H1 (cell line): ENCODE measurements at regions not wholly inside any gene's neighbourhood (a gene's known extent, or its start where the extent isn't known, plus 50 kb on each side); places are given as distances from the start of the nearest gene placed in this dataset.

Experiments
- CTCF ChIA-PET: fragments of 300-600 bp; sonication (Branson Sonifier 250); formaldehyde crosslinking; loops from one replicate; lab custom pipeline; 2021; ENCODE audit not compliant: partially characterized antibody; lab: Charles Lee
- POLR2A ChIA-PET: fragments of 300-600 bp; sonication (Branson Sonifier 250); formaldehyde crosslinking; loops from one replicate; lab custom pipeline; 2021; ENCODE audit warnings: inconsistent platforms; ENCODE audit not compliant: partially characterized antibody; lab: Charles Lee
- DNase-seq, 2 experiments: peaks; one replicate each; pipeline versions ENCODE4 v3.0.0 to v3.0.0-alpha.2; 2010 to 2022; ENCODE audit warnings: low spot score in 2 of 2, low read depth in 1 of 2, mixed read lengths in 1 of 2
- FAIRE-seq: peaks from 2 replicates; lab custom pipeline; 2011; peaks lifted over from hg19 to GRCh38; lab: Jason Lieb, UNC
- H2AFZ ChIP-seq: 2 replicates; pipeline ENCODE4 v1.8.1; 2012; ENCODE audit warnings: low read length, inconsistent platforms
- H2AK5ac ChIP-seq: 2 replicates; pipeline ENCODE4 v1.6.1; 2013; ENCODE audit warnings: low read depth, low read length
- H2BK120ac ChIP-seq: replicated peaks from 2 replicates; pipeline ENCODE3; 2013; ENCODE audit warnings: low read depth, low read length, inconsistent platforms
- H2BK12ac ChIP-seq: 2 replicates; pipeline ENCODE4 v1.6.1; 2013; ENCODE audit warnings: low read depth, low read length
- H2BK15ac ChIP-seq: 2 replicates; pipeline ENCODE4 v1.6.1; 2013; ENCODE audit warnings: low read length
- H2BK20ac ChIP-seq: 2 replicates; pipeline ENCODE4 v1.6.1; 2013; ENCODE audit warnings: low read length
- H2BK5ac ChIP-seq: 2 replicates; pipeline ENCODE4 v1.6.1; 2013; ENCODE audit warnings: low read depth, low read length
- H3K14ac ChIP-seq: 2 replicates; pipeline ENCODE4 v1.6.1; 2013; ENCODE audit warnings: inconsistent platforms; ENCODE audit not compliant: insufficient read length
- H3K18ac ChIP-seq: 2 replicates; pipeline ENCODE4 v1.6.1; 2013; ENCODE audit warnings: low read length; ENCODE audit errors: extremely low read depth
- H3K23ac ChIP-seq: 2 replicates; pipeline ENCODE4 v1.6.1; 2013; ENCODE audit warnings: inconsistent platforms; ENCODE audit not compliant: insufficient read length
- H3K23me2 ChIP-seq: 2 replicates; pipeline ENCODE4 v1.6.1; 2013; ENCODE audit warnings: low read depth, low read length
- H3K27ac ChIP-seq: 2 replicates; pipeline ENCODE4 v1.6.1; 2011; ENCODE audit warnings: low read depth, low read length, inconsistent platforms
- H3K27me3 ChIP-seq, 4 experiments: replicated peaks in 1 of 4; 1 replicate in 1 of 4; 2 replicates in 3 of 4; pipeline versions ENCODE4 v1.6.1 to v1.8.1; 2011 to 2013; ENCODE audit warnings: low read length in 3 of 4, mild to moderate bottlenecking in 3 of 4, inconsistent platforms in 2 of 4, mixed read lengths in 2 of 4, moderate library complexity in 1 of 4; ENCODE audit not compliant: control insufficient read depth in 3 of 4, insufficient read depth in 3 of 4; ENCODE audit errors: extremely low read depth in 1 of 4
- H3K36me3 ChIP-seq, 4 experiments: 2 replicates each; pipeline versions ENCODE4 v1.6.1 to v1.8.1; 2011 to 2013; ENCODE audit warnings: mild to moderate bottlenecking in 4 of 4, low read length in 3 of 4, moderate library complexity in 2 of 4, control low read depth in 1 of 4, inconsistent platforms in 1 of 4; ENCODE audit not compliant: insufficient read depth in 4 of 4, control insufficient read depth in 2 of 4
- H3K4ac ChIP-seq: replicated peaks from 2 replicates; pipeline ENCODE3; 2013; ENCODE audit warnings: low read length, low read depth, mixed read lengths, inconsistent platforms; ENCODE audit not compliant: insufficient read length
- H3K4me1 ChIP-seq, 4 experiments: replicated peaks in 1 of 4; 1 replicate in 1 of 4; 2 replicates in 3 of 4; pipeline versions ENCODE4 v1.6.1 to v1.8.1; 2011 to 2013; ENCODE audit warnings: low read length in 3 of 4, inconsistent platforms in 2 of 4, mixed read lengths in 1 of 4; ENCODE audit not compliant: insufficient read depth in 4 of 4, control insufficient read depth in 3 of 4
- H3K4me2 ChIP-seq, 2 experiments: 2 replicates each; pipeline versions ENCODE4 v1.6.1 to v1.8.1; 2011 to 2013; ENCODE audit warnings: low read depth in 2 of 2, low read length in 2 of 2, control low read depth in 1 of 2, inconsistent platforms in 1 of 2, mild to moderate bottlenecking in 1 of 2; ENCODE audit not compliant: insufficient read depth in 1 of 2
- H3K4me3 ChIP-seq, 4 experiments: fragments of 200-600, 300-600 bp in 1 of 4; sonication (generic), shearing (Covaris generic), sonication (Bioruptor Twin) in 1 of 4; 2 replicates each; pipeline versions ENCODE4 v1.5.1 to v1.8.1; 2011 to 2016; ENCODE audit warnings: low read length in 4 of 4, low read depth in 3 of 4, control low read depth in 2 of 4, inconsistent platforms in 2 of 4, mild to moderate bottlenecking in 2 of 4, mixed read lengths in 1 of 4, moderate library complexity in 1 of 4; ENCODE audit not compliant: insufficient read depth in 2 of 4; ENCODE audit errors: extremely low read depth in 1 of 4
- H3K56ac ChIP-seq: replicated peaks from 2 replicates; pipeline ENCODE3; 2013; ENCODE audit warnings: low read depth, mild to moderate bottlenecking, mixed read lengths, low read length, inconsistent platforms; ENCODE audit not compliant: insufficient read length
- H3K79me1 ChIP-seq: 2 replicates; pipeline ENCODE4 v1.6.1; 2013; ENCODE audit warnings: low read depth, low read length, control low read depth
- H3K79me2 ChIP-seq, 2 experiments: 2 replicates each; pipeline versions ENCODE4 v1.6.1 to v1.8.1; 2012 to 2013; ENCODE audit warnings: low read length in 2 of 2, mild to moderate bottlenecking in 2 of 2, inconsistent platforms in 1 of 2; ENCODE audit not compliant: insufficient read depth in 2 of 2, control insufficient read depth in 1 of 2
- H3K9ac ChIP-seq, 4 experiments: replicated peaks in 1 of 4; 1 replicate in 1 of 4; 2 replicates in 3 of 4; pipeline versions ENCODE4 v1.6.1 to v1.8.1; 2011 to 2013; ENCODE audit warnings: low read depth in 3 of 4, low read length in 3 of 4, control low read depth in 2 of 4, mild to moderate bottlenecking in 2 of 4, moderate library complexity in 2 of 4, inconsistent platforms in 1 of 4; ENCODE audit errors: extremely low read depth in 1 of 4
- H3K9me3 ChIP-seq, 2 experiments: 2 replicates each; pipeline versions ENCODE4 v1.6.1 to v1.8.1; 2012 to 2013; ENCODE audit warnings: mild to moderate bottlenecking in 2 of 2, moderate library complexity in 2 of 2, control low read depth in 1 of 2, inconsistent platforms in 1 of 2, low read depth in 1 of 2, low read length in 1 of 2, mixed read lengths in 1 of 2; ENCODE audit not compliant: insufficient read depth in 2 of 2
- H4K20me1 ChIP-seq, 2 experiments: replicated peaks in 1 of 2; 2 replicates each; pipeline versions ENCODE3 to v1.8.1; 2011 to 2013; ENCODE audit warnings: inconsistent platforms in 2 of 2, low read length in 2 of 2, mild to moderate bottlenecking in 1 of 2; ENCODE audit not compliant: insufficient read depth in 2 of 2, control insufficient read depth in 1 of 2
- H4K5ac ChIP-seq: 2 replicates; pipeline ENCODE4 v1.6.1; 2013; ENCODE audit warnings: low read length, low read depth, mixed read lengths, inconsistent platforms; ENCODE audit not compliant: insufficient read length
- H4K8ac ChIP-seq: 2 replicates; pipeline ENCODE4 v1.8.0; 2013; ENCODE audit warnings: mild to moderate bottlenecking, moderate library complexity, low read length, inconsistent platforms; ENCODE audit not compliant: insufficient read depth; ENCODE audit errors: extremely low read depth
- H4K91ac ChIP-seq: replicated peaks from 2 replicates; pipeline ENCODE3; 2013; ENCODE audit warnings: low read length, mixed read lengths, inconsistent platforms; ENCODE audit not compliant: insufficient read length
- ASH2L ChIP-seq: fragments of 200-600, 300-600 bp; sonication (generic); IDR thresholded peaks from one replicate; pipeline ENCODE4 v1.7.1; 2017; ENCODE audit warnings: low read length
- BCL11A ChIP-seq, 2 experiments: IDR thresholded peaks; one replicate each; pipeline ENCODE4 v1.6.1; 2011; ENCODE audit warnings: low read depth in 2 of 2, low read length in 2 of 2, mild to moderate bottlenecking in 2 of 2
- CBX5 ChIP-seq: fragments of 300-800, 300-1000 bp; sonication (generic); IDR thresholded peaks from 2 replicates; pipeline ENCODE4 v1.7.1; 2016; ENCODE audit warnings: antibody characterized with exemption, low read length, low read depth
- CBX8 ChIP-seq: fragments of 300-800, 300-1000 bp; sonication (generic); IDR thresholded peaks from 2 replicates; pipeline ENCODE4 v1.7.1; 2016; ENCODE audit warnings: low read depth, low read length, borderline replicate concordance
- CHD1 ChIP-seq: IDR thresholded peaks from 2 replicates; pipeline ENCODE4 v1.6.1; 2012; ENCODE audit warnings: low read depth, low read length, improper control_type of control experiment
- EGR1 ChIP-seq: IDR thresholded peaks from 2 replicates; pipeline ENCODE4 v1.6.1; 2011; ENCODE audit warnings: low read depth, low read length, borderline replicate concordance
- EP300 ChIP-seq, 2 experiments: IDR thresholded peaks; 1 replicate in 1 of 2; 2 replicates in 1 of 2; pipeline ENCODE4 v1.6.1; 2011 to 2012; ENCODE audit warnings: low read depth in 2 of 2, low read length in 2 of 2, mild to moderate bottlenecking in 2 of 2, borderline replicate concordance in 1 of 2, inconsistent platforms in 1 of 2, moderate library complexity in 1 of 2
- JUND ChIP-seq: IDR thresholded peaks from 2 replicates; pipeline ENCODE4 v1.6.1; 2011; ENCODE audit warnings: mild to moderate bottlenecking, improper control_type of control experiment, low read length
- MAFK ChIP-seq: IDR thresholded peaks from 2 replicates; pipeline ENCODE4 v1.6.1; 2012; ENCODE audit warnings: low read depth, mild to moderate bottlenecking, improper control_type of control experiment, low read length
- RFX5 ChIP-seq: IDR thresholded peaks from 2 replicates; pipeline ENCODE4 v1.6.1; 2011; ENCODE audit warnings: low read depth, low read length, improper control_type of control experiment, borderline replicate concordance
- RXRA ChIP-seq: IDR thresholded peaks from 2 replicates; pipeline ENCODE4 v1.6.1; 2011; ENCODE audit warnings: low read depth, mild to moderate bottlenecking, low read length, moderate library complexity; ENCODE audit not compliant: insufficient read depth
- SAP30 ChIP-seq: fragments of 300-600 bp; sonication (generic); IDR thresholded peaks from 2 replicates; pipeline ENCODE4 v1.7.1; 2012; ENCODE audit warnings: low read length, moderate library complexity, mild to moderate bottlenecking, inconsistent platforms; ENCODE audit not compliant: insufficient read depth, insufficient replicate concordance
- SIN3A ChIP-seq, 2 experiments: IDR thresholded peaks in 1 of 2; conservative IDR thresholded peaks in 1 of 2; 2 replicates each; pipeline ENCODE4 v1.6.1; 2011 to 2012; ENCODE audit warnings: low read length in 2 of 2, improper control_type of control experiment in 1 of 2, low read depth in 1 of 2, mild to moderate bottlenecking in 1 of 2
- SP4 ChIP-seq: IDR thresholded peaks from 2 replicates; pipeline ENCODE4 v1.6.1; 2012; ENCODE audit warnings: low read length, inconsistent platforms
- TBP ChIP-seq: IDR thresholded peaks from 2 replicates; pipeline ENCODE4 v1.6.1; 2011; ENCODE audit warnings: low read depth, low read length, improper control_type of control experiment
- TCF12 ChIP-seq: IDR thresholded peaks from 2 replicates; pipeline ENCODE4 v1.6.1; 2011; ENCODE audit warnings: low read depth, mild to moderate bottlenecking, low read length
- WGBS, 2 experiments: shearing (Covaris generic) in 1 of 2; methylation state at CpG; one replicate each; pipeline versions ENCODE4 v1.1.6 to v1.1.7; 2013 to 2015; ENCODE audit warnings: low lambda C conversion rate in 2 of 2, mixed read lengths in 2 of 2, inconsistent platforms in 1 of 2, low coverage in 1 of 2, missing lambda C conversion rate in 1 of 2; ENCODE audit not compliant: insufficient replicate concordance in 2 of 2, insufficient coverage in 1 of 2, insufficient read length in 1 of 2; ENCODE audit errors: extremely low coverage in 1 of 2, missing lambda C conversion rate in 1 of 2; 5-methylcytosine and 5-hydroxymethylcytosine counted together

DNA sequence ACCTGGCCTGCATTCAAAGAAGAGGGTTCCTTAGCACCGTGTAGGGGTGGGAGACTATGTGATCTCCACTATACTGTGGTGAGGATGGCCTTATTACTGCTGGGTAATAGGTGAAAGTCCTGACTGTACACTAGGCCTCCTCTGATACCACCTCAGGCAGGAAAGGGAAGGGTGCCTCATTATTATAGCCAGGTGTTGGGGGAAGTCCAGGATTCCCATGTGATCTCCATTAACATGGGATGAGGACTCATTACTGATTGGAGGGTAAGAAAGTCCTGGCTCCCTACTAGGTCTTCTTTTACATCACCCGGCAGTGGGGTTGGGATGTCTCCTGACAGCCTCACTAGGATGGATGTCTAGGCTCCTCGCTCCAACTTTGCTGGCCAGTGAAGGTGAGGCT is 252.1 kb downstream of the LRIG3 start:
- no peak for FAIRE-seq
- H3K4me3 ChIP-seq = no peak overlapping the region
- H3K27ac ChIP-seq = no peak overlapping the region
- H2BK20ac ChIP-seq = no peak overlapping the region
- H4K8ac ChIP-seq = no peak overlapping the region
- no peaks in the 10 kb centered on the region for H3K79me2 ChIP-seq
- no peak overlapping the region for H4K5ac ChIP-seq
- no peak overlapping the region for H2BK12ac ChIP-seq
- CTCF ChIA-PET = no interaction called here
- no peak overlapping the region for H2BK5ac ChIP-seq
- no peaks in the 10 kb centered on the region for H3K79me1 ChIP-seq
- no peak overlapping the region for H3K4ac ChIP-seq
- no peak overlapping the region for H2AK5ac ChIP-seq
- H3K14ac ChIP-seq = no peak overlapping the region
- DNase-seq = no peak
- H2AFZ ChIP-seq = no peak overlapping the region
- no peaks in the 10 kb centered on the region for H3K36me3 ChIP-seq
- H3K4me1 ChIP-seq = peaks cover 0 to 3% (median 3%) of the 10 kb centered on the region in 4 experiments; a peak in 2 of 7 replicates
- H2BK120ac ChIP-seq = no peak overlapping the region
- no peak overlapping the region for H3K4me2 ChIP-seq
- no peak overlapping the region for H4K91ac ChIP-seq
- no peaks in the 10 kb centered on the region for H3K23me2 ChIP-seq
- H3K56ac ChIP-seq = no peak overlapping the region
- H3K9me3 ChIP-seq = no peaks in the 10 kb centered on the region
- no peak overlapping the region for H3K18ac ChIP-seq
- POLR2A ChIA-PET = no interaction called here
- no peak overlapping the region for H3K9ac ChIP-seq
- no peaks in the 10 kb centered on the region for H3K27me3 ChIP-seq
- H4K20me1 ChIP-seq = no peaks in the 10 kb centered on the region
- WGBS, 2 experiments = 87% methylated on average over 3 of the region's 3 CpGs; no CpG with 5 or more reads in 1 of the 2 experiments
- H3K23ac ChIP-seq = no peak overlapping the region
- no peak overlapping the region for H2BK15ac ChIP-seq
- TF ChIP-seq SIN3A (conservative IDR thresholded peaks at IDR 0.05 in 1 of 2, IDR thresholded peaks at IDR 0.05 in 1 of 2; ENCODE audit: low read depth in 1 of 2, low read length in 2 of 2) (no peak), EP300 (IDR thresholded peaks at IDR 0.05; ENCODE audit: borderline replicate concordance in 1 of 2, low read depth in 2 of 2, low read length in 2 of 2) (no peak), RFX5 (no peak), CBX8 (no peak), BCL11A (IDR thresholded peaks at IDR 0.05; ENCODE audit: low read depth in 2 of 2, low read length in 2 of 2) (no peak), EGR1 (no peak), JUND (no peak), ASH2L (no peak), TBP (no peak), SAP30 (no peak), MAFK (no peak), RXRA (no peak), CBX5 (no peak), SP4 (no peak), CHD1 (no peak), TCF12 (no peak)
